Upper lobe of left lung (tissue), 4 donors: ENCODE measurements at regions not wholly inside any gene's neighbourhood (a gene's known extent, or its start where the extent isn't known, plus 50 kb on each side); places are given as distances from the start of the nearest gene placed in this dataset.

Experiments used
- EP300 ChIP-seq, 4 donors: sonication (generic); formaldehyde crosslinking; IDR thresholded peaks; one replicate each; pipeline ENCODE4 v1.5.1; 2017; ENCODE audit warnings: antibody characterized with exemption in 4 of 4, control low read depth in 2 of 4
- POLR2A ChIP-seq, 4 donors: fragments of 450-650 bp; IDR thresholded peaks; one replicate each; pipeline ENCODE4 v1.5.1; 2016 to 2017; ENCODE audit warnings: antibody characterized with exemption in 4 of 4, mild to moderate bottlenecking in 2 of 4
- TF ChIP-seq, protein P1 (sequence below), 6 experiments: fragments of 450-650 bp in 4 of 6; fragments of 200-600 bp in 2 of 6; sonication (generic) in 2 of 6; IDR thresholded peaks; one replicate each; pipeline ENCODE4 v1.5.1; 2016 to 2019; ENCODE audit warnings: antibody characterized with exemption in 6 of 6

DNA sequence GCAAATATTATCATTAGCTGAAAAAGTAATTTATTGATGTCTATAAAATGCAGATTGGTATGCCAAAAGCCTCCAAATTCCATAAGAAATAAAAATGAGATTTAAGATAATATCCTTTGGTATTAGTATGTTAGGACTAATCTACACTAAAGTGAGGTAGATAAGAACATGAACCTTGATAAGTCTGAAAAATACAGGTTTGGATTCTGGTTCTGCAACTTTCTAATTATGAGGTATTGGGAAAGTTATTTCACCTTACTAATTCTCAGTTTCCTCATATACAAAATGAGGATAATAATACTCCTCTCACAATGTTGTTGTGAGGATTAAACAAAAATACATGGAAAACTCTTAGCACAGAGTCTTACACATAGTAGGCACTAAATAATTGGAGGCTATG lies 300.1 kb downstream of the NNT start:
- TF ChIP-seq EP300 (IDR thresholded peaks at IDR 0.05) (no peak), POLR2A (IDR thresholded peaks at IDR 0.05) (no peak)
- TF ChIP-seq, protein P1, sequence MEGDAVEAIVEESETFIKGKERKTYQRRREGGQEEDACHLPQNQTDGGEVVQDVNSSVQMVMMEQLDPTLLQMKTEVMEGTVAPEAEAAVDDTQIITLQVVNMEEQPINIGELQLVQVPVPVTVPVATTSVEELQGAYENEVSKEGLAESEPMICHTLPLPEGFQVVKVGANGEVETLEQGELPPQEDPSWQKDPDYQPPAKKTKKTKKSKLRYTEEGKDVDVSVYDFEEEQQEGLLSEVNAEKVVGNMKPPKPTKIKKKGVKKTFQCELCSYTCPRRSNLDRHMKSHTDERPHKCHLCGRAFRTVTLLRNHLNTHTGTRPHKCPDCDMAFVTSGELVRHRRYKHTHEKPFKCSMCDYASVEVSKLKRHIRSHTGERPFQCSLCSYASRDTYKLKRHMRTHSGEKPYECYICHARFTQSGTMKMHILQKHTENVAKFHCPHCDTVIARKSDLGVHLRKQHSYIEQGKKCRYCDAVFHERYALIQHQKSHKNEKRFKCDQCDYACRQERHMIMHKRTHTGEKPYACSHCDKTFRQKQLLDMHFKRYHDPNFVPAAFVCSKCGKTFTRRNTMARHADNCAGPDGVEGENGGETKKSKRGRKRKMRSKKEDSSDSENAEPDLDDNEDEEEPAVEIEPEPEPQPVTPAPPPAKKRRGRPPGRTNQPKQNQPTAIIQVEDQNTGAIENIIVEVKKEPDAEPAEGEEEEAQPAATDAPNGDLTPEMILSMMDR (IDR thresholded peaks at IDR 0.05) = no peak
